ENCODE measurements at regions not wholly inside any gene's neighbourhood (a gene's known extent, or its start where the extent isn't known, plus 50 kb on each side); places are given as distances from the start of the nearest gene placed in this dataset.
A peak's percentile ranks its signal among the peaks of the same experiment; 100 is the strongest.

- intact Hi-C loops (cut with DNase I), result no loop called here
These were observed 130.9 kb downstream of the NMUR2 start for GRCh38 chr5:152274224-152274623.

GRCh38 chr5:152271420-152271819 is 133.7 kb downstream of the NMUR2 start:
- peak in 6 of 10 donors; percentile 12 to 75 (median 24) for DNase-seq
- intact Hi-C loops (cut with DNase I), result loop anchor here (1.0 kb wide), 1 partner anchor 446 kb away; no protein-coding TSS in a partner anchor

More at GRCh38 chr5:152274224-152274623, 130.9 kb downstream of the NMUR2 start:
- no peak for DNase-seq

GRCh38 chr5:152270096-152270495 is 135.0 kb downstream of the NMUR2 start:
- no peak for DNase-seq
- intact Hi-C loops (cut with DNase I), result no loop called here

GRCh38 chr5:152269533-152269932 is 135.5 kb downstream of the NMUR2 start:
- no peak for DNase-seq
- intact Hi-C loops (cut with DNase I), result no loop called here

- DNase-seq, result no peak
These were observed 140.3 kb downstream of the NMUR2 start for GRCh38 chr5:152264645-152265254.

GRCh38 chr5:152262667-152263066 is 142.4 kb downstream of the NMUR2 start:
- intact Hi-C loops (cut with DNase I), result no loop called here
- DNase-seq, result no peak

More at GRCh38 chr5:152264645-152265254, 140.3 kb downstream of the NMUR2 start:
- intact Hi-C loops (cut with DNase I), result no loop called here

- no peak for DNase-seq
- intact Hi-C loops (cut with DNase I), result no loop called here
These were observed 144.1 kb downstream of the NMUR2 start for GRCh38 chr5:152260940-152261339.

GRCh38 chr5:152259702-152260101 is 145.4 kb downstream of the NMUR2 start:
- intact Hi-C loops (cut with DNase I), result no loop called here
- DNase-seq, result no peak

GRCh38 chr5:152256580-152256979 is 148.5 kb downstream of the NMUR2 start:
- DNase-seq, result no peak
- intact Hi-C loops (cut with DNase I), result no loop called here

GRCh38 chr5:152255411-152255810 is 149.7 kb downstream of the NMUR2 start:
- intact Hi-C loops (cut with DNase I), result no loop called here
- no peak for DNase-seq

GRCh38 chr5:152247850-152248385 is 157.2 kb downstream of the NMUR2 start:
- no peak for DNase-seq
- intact Hi-C loops (cut with DNase I), result no loop called here

- intact Hi-C loops (cut with DNase I), result no loop called here
- DNase-seq, result peak in 1 of 10 donors; percentile 10
These were observed 158.7 kb downstream of the NMUR2 start for GRCh38 chr5:152246401-152246800.

GRCh38 chr5:152237531-152237930 is 167.5 kb downstream of the NMUR2 start:
- intact Hi-C loops (cut with DNase I), result no loop called here
- no peak for DNase-seq

- intact Hi-C loops (cut with DNase I), result no loop called here
- peak in 1 of 10 donors; percentile 40 for DNase-seq
These were observed 178.9 kb downstream of the NMUR2 start for GRCh38 chr5:152226191-152226590.

GRCh38 chr5:152221721-152222629 is 183.1 kb downstream of the NMUR2 start:
- DNase-seq, result no peak
- intact Hi-C loops (cut with DNase I), result no loop called here

GRCh38 chr5:152218694-152219093 is 186.4 kb downstream of the NMUR2 start:
- DNase-seq, result no peak
- intact Hi-C loops (cut with DNase I), result no loop called here

- no peak for DNase-seq
- intact Hi-C loops (cut with DNase I), result no loop called here
These were observed 199.3 kb downstream of the NMUR2 start for GRCh38 chr5:152205804-152206203.

- no peak for DNase-seq
- intact Hi-C loops (cut with DNase I), result no loop called here
These were observed 202.8 kb downstream of the NMUR2 start for GRCh38 chr5:152202321-152202720.

- intact Hi-C loops (cut with DNase I), result no loop called here
- no peak for DNase-seq
These were observed 211.5 kb downstream of the NMUR2 start for GRCh38 chr5:152193391-152194107.

GRCh38 chr5:152188251-152188650 is 216.8 kb downstream of the NMUR2 start:
- DNase-seq, result no peak
- intact Hi-C loops (cut with DNase I), result no loop called here

- intact Hi-C loops (cut with DNase I), result no loop called here
- no peak for DNase-seq
These were observed 217.4 kb downstream of the NMUR2 start for GRCh38 chr5:152187668-152188067.
